Embryonic facial prominence (tissue), 1 donor: ENCODE measurements at regions not wholly inside any gene's neighbourhood (a gene's known extent, or its start where the extent isn't known, plus 50 kb on each side); places are given as distances from the start of the nearest gene placed in this dataset.
"Not testable (repeated sequence)": the region's sequence is repeated elsewhere in the genome, so short reads cannot be mapped to it uniquely, and the experiment has no call there.

Source experiments
- DNase-seq: peaks from one replicate; pipeline ENCODE4 v3.0.0-alpha.2; 2016; ENCODE audit errors: extremely low spot score

- DNase-seq: no peak
These were observed 339.2 kb upstream of the ONECUT1 start for GRCh38 chr15:53129121-53129904.

DNA sequence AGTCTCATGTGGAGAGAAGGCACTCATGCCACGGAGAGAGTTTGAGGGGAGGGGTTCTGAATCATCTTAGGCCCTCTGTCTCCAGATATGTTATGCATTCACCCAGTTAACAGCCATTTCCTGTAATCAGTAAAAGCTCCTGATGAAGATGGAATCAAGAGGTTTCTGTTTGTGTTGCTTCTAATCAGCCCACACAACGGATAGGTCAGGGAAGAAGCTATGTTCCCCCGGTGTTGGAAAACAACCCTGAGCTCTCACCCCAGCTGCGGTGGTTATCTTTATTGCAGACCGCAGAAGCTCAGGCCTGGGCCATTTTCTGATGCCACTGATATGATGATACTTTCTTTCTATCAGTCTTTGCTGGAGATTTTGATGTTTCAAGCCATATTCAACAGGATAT lies 338.5 kb upstream of the ONECUT1 start:
- no peak for DNase-seq

- DNase-seq: no peak
These were observed 336.0 kb upstream of the ONECUT1 start for GRCh38 chr15:53126144-53126543.

DNA sequence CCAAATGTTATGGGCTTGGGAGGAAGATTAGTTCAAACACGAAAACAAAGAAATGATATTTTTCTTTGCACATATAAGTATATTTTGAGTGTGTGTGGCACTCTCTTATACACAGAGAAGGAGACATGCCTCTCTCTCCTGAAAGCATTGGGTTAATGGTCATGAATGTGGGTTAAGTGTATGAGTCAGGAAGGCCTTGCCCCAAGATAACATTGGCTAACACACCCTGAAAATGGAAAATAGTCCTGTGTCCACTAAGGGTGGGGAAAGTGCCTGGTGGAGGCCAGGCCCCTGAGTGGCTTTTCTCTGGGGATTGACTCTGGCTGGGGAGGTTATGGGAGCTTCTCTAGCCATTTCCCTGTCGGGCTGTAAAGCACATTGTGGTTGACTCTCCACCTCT lies 332.7 kb upstream of the ONECUT1 start:
- DNase-seq: no peak

DNA sequence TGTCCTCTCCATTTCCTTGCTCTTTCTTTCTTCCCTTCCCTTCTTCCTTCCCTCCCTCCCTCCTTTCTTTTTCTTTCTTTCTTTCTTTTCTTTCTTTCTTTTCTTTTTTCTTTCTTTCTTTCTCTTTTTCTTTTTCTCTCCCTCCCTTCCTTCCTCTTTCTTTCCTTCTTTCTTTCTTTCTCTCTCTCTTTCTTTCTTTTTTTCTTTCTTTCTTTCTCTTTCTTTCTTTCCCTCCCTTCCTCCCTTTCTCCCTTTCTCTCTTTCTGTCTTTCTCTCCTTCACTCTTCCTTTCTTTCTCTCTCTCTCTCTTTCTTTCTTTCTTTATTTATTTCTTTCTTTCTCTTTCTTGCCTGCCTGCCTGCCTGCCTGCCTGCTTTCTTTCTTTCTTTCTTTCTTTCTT lies 326.8 kb upstream of the ONECUT1 start:
- DNase-seq: not testable (repeated sequence)

DNA sequence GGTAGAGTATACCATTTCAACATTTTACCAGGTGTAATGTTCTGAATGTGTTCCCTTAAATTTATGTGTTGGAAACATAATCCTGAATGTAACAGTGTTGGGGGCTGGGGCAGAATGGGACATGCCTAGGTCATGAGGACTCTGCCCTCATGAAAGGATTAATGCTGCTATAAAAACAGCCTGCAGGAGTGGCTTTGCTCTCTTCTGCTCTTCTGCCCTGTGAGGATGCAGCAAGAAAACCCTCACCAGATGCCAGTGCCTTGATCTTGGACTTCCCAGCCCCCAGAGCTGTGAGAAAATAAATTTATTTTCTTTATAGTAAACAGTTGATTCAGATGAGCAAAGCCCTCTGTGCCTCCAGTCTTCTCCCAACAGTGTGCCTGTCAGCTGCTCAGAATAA lies 326.0 kb upstream of the ONECUT1 start:
- no peak for DNase-seq

- DNase-seq: no peak
These were observed 325.4 kb upstream of the ONECUT1 start for GRCh38 chr15:53115563-53115962.

DNA sequence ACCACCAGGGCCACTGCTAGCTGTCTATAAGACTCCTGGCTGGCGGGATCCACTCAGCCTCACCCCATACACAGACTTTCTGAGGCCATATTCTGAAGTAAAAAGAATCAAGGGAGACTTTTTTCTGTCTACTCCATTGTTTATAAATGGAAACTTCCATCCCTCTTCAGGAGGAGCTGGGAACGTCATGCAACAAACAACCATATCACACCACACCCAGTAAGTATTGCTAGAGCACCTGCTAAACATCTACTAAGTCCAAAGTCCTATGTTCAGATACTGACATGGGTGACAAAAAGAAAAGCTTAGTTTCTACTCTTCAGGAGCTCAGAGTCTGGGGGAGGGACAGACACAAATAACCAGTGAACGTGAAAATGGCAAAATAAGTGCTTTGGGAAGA lies 324.8 kb upstream of the ONECUT1 start:
- DNase-seq: no peak

- no peak for DNase-seq
These were observed 320.9 kb upstream of the ONECUT1 start for GRCh38 chr15:53110999-53111398.

DNA sequence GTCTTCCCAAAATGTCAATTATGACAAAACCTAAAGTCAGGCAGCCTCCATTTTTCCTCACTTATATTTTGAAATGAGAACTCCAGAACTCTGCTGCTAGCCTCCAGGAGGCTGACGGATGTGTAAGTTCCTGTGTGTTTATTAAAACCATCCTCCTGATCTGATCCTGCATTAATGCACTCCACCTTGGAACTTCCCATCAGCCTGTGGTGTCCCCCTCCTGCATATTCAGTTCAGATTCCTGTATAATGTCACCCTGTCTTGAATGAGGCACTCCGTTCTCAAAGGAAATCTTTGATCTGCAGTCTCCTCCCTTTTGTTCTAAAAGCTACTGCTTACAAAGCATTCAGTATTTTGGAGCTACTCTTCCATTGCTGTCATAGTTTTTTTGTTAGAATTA lies 318.2 kb upstream of the ONECUT1 start:
- DNase-seq: no peak

DNA sequence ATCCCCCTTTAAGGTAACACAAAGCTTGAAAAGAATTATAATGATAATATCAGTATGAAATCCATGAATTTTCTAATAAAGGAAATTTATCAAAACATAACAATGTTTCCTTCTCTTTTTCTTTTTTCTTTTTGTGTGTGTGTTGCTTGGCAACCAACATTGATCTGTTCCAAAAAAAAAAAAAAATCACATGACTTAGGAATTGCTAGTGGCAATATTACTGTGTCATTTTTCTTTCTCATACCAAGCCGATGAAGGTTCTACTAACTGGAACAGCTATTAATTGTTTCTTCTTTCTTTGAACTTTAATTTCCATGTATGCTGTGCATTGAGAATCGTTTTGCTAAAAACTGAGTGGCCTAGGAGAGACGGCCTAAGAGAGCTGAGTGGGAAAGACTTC lies 317.7 kb upstream of the ONECUT1 start:
- DNase-seq: no peak

- DNase-seq: no peak
These were observed 316.6 kb upstream of the ONECUT1 start for GRCh38 chr15:53106505-53107286.

DNA sequence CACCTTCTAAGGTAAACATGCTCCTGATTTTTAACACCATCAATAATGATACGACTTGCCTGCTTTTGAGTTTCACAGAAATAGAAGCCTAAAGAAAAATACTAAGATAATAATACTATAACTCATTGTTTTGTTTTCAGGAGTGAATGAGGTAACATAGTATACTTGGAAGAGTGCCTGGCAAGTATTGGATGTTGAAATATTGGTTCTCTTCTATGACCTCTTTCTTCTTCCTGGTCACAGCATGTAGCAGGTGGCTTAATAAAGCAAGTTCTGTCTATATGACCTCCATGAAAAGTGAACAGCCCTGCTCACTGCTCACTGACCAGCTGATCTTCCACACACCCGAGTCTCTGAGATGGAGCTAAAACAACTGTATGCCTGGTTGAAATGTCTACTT lies 312.3 kb upstream of the ONECUT1 start:
- no peak for DNase-seq

- DNase-seq: no peak
These were observed 290.3 kb upstream of the ONECUT1 start for GRCh38 chr15:53080484-53080883.

DNA sequence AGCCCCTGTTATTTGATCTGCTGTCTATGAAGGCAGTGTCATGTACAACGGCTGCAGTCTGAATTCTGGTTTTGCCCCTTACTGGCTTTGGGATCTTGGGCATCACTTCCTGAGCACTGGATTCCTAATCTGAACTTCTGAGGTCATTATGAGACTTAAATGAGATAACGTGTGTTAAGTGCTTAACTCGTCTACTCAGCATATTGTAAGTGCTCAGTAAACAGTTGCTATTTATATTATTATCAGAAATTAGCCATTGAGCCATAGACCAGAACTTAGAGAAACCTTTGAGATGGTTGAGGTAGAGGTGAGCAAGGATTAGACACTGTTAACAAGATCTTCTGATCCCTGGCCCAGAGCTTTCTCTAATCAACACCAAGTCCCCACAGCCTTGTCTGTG lies 284.1 kb upstream of the ONECUT1 start:
- DNase-seq: no peak

DNA sequence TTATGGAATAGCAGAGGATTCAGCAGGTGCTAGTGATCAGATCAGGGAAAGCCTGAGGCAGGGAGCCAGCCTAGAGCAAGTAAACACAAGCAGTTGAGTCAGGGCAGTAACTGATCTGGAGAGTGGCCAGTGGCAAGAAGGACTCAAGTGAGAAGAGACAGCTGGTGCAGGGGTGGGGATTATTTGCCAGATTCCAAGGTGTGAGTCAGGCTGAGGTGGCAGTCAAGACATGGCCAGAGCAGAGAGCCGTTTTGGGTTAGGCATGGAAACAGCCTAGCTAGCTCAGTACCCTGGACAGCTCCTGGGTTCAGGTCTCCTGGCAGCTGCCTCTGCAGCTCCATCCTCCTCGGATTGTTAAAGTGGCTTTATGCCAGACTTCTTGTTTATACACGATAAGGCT lies 281.9 kb upstream of the ONECUT1 start:
- DNase-seq: peak; percentile 43

- DNase-seq: no peak
These were observed 278.5 kb upstream of the ONECUT1 start for GRCh38 chr15:53068636-53069035.

GRCh38 chr15:53059273-53060043 lies 269.3 kb upstream of the ONECUT1 start:
- no peak for DNase-seq

GRCh38 chr15:53046153-53046790 lies 256.1 kb upstream of the ONECUT1 start:
- no peak for DNase-seq

DNA sequence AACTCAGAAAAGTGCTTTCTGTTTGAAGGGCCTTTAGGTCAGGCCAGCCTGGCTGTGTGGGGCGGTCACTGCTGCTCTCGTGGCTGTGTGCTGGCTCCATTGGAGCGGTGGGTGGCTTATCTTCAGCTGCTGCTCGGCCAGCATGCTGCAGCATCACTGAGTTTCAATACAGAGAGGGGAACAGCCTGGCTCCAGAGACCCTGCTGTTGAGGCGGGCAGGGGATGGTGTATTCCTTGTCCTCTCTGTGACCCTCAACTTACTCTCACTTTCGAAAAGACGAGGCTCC lies 248.5 kb upstream of the ONECUT1 start:
- DNase-seq: no peak

- DNase-seq: no peak
These were observed 247.9 kb upstream of the ONECUT1 start for GRCh38 chr15:53037904-53038654.

DNA sequence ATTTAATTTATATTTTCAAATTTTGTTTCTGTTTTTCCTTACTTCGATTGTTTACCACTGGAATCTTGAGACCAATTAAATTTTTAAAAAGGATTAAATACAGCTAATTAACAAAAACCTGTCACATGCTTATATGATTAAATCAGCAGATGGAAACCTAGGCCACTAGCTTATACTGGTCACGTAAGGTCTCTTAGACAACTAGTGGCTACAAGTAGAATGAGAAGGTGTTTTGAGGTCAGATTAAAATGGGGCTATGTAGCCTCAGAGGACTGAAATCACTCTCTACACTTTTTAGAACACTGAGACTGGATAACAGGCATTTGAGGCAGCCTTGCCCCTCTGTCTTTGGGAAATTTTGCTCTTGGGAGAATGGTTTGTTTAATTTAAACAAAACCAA lies 246.5 kb upstream of the ONECUT1 start:
- DNase-seq: no peak
